Astrocyte (in vitro differentiated cells and primary cell): ENCODE measurements at regions not wholly inside any gene's neighbourhood (a gene's known extent, or its start where the extent isn't known, plus 50 kb on each side); places are given as distances from the start of the nearest gene placed in this dataset.

Source experiments
- DNase-seq: peaks from one replicate; pipeline ENCODE4 v3.0.0-alpha.2; 2010; ENCODE audit warnings: low read depth
- FAIRE-seq: peaks from 2 replicates; lab custom pipeline; 2011; peaks lifted over from hg19 to GRCh38; lab: Jason Lieb, UNC
- H2AFZ ChIP-seq: 2 replicates; pipeline ENCODE4 v1.6.0; 2012; ENCODE audit warnings: low read depth, low read length, inconsistent platforms
- H3K27ac ChIP-seq: 2 replicates; pipeline ENCODE4 v1.5.1; 2011; ENCODE audit warnings: low read depth, low read length, inconsistent platforms
- H3K27me3 ChIP-seq: 2 replicates; pipeline ENCODE4 v1.6.0; 2011; ENCODE audit warnings: low read length, inconsistent platforms; ENCODE audit not compliant: insufficient read depth
- H3K36me3 ChIP-seq: 2 replicates; pipeline ENCODE4 v1.5.1; 2011; ENCODE audit warnings: low read length, inconsistent platforms; ENCODE audit not compliant: insufficient read depth
- H3K4me1 ChIP-seq: 2 replicates; pipeline ENCODE4 v1.5.1; 2011; ENCODE audit warnings: low read length, inconsistent platforms; ENCODE audit not compliant: insufficient read depth
- H3K4me2 ChIP-seq: 2 replicates; pipeline ENCODE4 v1.6.0; 2012; ENCODE audit warnings: low read length, inconsistent platforms
- H3K4me3 ChIP-seq: 2 replicates; pipeline ENCODE4 v1.5.1; 2011; ENCODE audit warnings: low read depth, mild to moderate bottlenecking, low read length, inconsistent platforms; ENCODE audit not compliant: insufficient read depth
- H3K79me2 ChIP-seq: 2 replicates; pipeline ENCODE4 v1.6.0; 2012; ENCODE audit warnings: mild to moderate bottlenecking, low read length, inconsistent platforms; ENCODE audit not compliant: insufficient read depth
- H3K9ac ChIP-seq: 2 replicates; pipeline ENCODE4 v1.6.0; 2012; ENCODE audit warnings: mild to moderate bottlenecking, low read length, inconsistent platforms
- H3K9me3 ChIP-seq: 2 replicates; pipeline ENCODE4 v1.5.1; 2012; ENCODE audit warnings: low read depth, mild to moderate bottlenecking, low read length, inconsistent platforms; ENCODE audit not compliant: insufficient read depth
- H4K20me1 ChIP-seq: 2 replicates; pipeline ENCODE4 v1.6.0; 2012; ENCODE audit warnings: low read length, inconsistent platforms; ENCODE audit not compliant: insufficient read depth
- H3K27ac Mint-ChIP-seq: one replicate; pipeline ENCODE4 v1.8.0; 2021; ENCODE audit warnings: mild to moderate bottlenecking, mixed read lengths; ENCODE audit not compliant: unreplicated experiment
- H3K27me3 Mint-ChIP-seq: one replicate; pipeline ENCODE4 v1.8.0; 2021; ENCODE audit warnings: low read depth, mixed read lengths; ENCODE audit not compliant: unreplicated experiment
- H3K36me3 Mint-ChIP-seq: one replicate; pipeline ENCODE4 v1.8.0; 2021; ENCODE audit warnings: low read depth, mixed read lengths; ENCODE audit not compliant: unreplicated experiment
- H3K4me1 Mint-ChIP-seq: one replicate; pipeline ENCODE4 v1.8.0; 2021; ENCODE audit warnings: low read depth, mixed read lengths; ENCODE audit not compliant: unreplicated experiment
- H3K4me3 Mint-ChIP-seq: one replicate; pipeline ENCODE4 v1.8.0; 2021; ENCODE audit warnings: mild to moderate bottlenecking, moderate library complexity, mixed read lengths; ENCODE audit not compliant: unreplicated experiment
- H3K9me3 Mint-ChIP-seq: one replicate; pipeline ENCODE4 v1.8.0; 2021; ENCODE audit warnings: mild to moderate bottlenecking, mixed read lengths; ENCODE audit not compliant: unreplicated experiment
- EZH2 ChIP-seq: IDR thresholded peaks from 2 replicates; pipeline ENCODE4 v1.6.1; 2012; ENCODE audit warnings: mild to moderate bottlenecking, low read length, inconsistent platforms; ENCODE audit not compliant: insufficient read depth
- TF ChIP-seq, protein P1 (sequence below): IDR thresholded peaks from 2 replicates; pipeline ENCODE4 v1.5.1; 2011; ENCODE audit warnings: low read depth, mild to moderate bottlenecking, inconsistent platforms, low read length, moderate library complexity; ENCODE audit not compliant: insufficient read depth

DNA sequence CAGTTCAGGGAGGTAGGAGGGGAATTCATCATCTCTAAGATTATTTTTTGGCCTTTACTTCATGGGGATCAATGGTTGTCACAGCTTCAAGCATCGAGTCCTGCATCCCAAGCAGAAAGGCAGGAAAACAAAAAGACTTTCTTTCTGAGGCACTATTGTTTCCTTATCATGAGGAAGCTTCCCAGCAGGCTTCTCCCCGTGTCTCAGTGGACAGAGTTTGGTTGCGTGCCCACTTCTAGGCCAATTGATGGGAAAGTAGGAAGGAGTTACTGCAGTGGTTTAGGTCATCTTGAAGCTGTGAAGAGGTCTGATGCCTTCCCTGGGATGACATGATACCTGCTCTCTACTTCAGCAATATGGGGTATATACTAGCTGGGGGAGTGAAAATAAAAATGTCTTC is 175.3 kb upstream of the CDH13 start:
- Histone ChIP-seq H3K4me3 (no peak overlapping the region), H4K20me1 (no peaks in the 10 kb centered on the region), H3K4me2 (no peak overlapping the region), H3K79me2 (no peaks in the 10 kb centered on the region), H3K27ac (no peak overlapping the region), H3K27me3 (peaks cover 9% of the 10 kb centered on the region), H3K36me3 (no peaks in the 10 kb centered on the region), H3K9me3 (no peaks in the 10 kb centered on the region), H2AFZ (no peak overlapping the region), H3K4me1 (no peaks in the 10 kb centered on the region), H3K9ac (no peak overlapping the region)
- FAIRE-seq, result no peak
- Mint-ChIP-seq H3K9me3 (no peaks in the 10 kb centered on the region), H3K27ac (no peak overlapping the region), H3K36me3 (no peaks in the 10 kb centered on the region), H3K4me3 (no peak overlapping the region), H3K4me1 (peaks cover under 1% of the 10 kb centered on the region), H3K27me3 (peaks cover 24% of the 10 kb centered on the region)
- no peak for DNase-seq
- TF ChIP-seq EZH2, result no peak
- TF ChIP-seq, protein P1, sequence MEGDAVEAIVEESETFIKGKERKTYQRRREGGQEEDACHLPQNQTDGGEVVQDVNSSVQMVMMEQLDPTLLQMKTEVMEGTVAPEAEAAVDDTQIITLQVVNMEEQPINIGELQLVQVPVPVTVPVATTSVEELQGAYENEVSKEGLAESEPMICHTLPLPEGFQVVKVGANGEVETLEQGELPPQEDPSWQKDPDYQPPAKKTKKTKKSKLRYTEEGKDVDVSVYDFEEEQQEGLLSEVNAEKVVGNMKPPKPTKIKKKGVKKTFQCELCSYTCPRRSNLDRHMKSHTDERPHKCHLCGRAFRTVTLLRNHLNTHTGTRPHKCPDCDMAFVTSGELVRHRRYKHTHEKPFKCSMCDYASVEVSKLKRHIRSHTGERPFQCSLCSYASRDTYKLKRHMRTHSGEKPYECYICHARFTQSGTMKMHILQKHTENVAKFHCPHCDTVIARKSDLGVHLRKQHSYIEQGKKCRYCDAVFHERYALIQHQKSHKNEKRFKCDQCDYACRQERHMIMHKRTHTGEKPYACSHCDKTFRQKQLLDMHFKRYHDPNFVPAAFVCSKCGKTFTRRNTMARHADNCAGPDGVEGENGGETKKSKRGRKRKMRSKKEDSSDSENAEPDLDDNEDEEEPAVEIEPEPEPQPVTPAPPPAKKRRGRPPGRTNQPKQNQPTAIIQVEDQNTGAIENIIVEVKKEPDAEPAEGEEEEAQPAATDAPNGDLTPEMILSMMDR, result no peak

DNA sequence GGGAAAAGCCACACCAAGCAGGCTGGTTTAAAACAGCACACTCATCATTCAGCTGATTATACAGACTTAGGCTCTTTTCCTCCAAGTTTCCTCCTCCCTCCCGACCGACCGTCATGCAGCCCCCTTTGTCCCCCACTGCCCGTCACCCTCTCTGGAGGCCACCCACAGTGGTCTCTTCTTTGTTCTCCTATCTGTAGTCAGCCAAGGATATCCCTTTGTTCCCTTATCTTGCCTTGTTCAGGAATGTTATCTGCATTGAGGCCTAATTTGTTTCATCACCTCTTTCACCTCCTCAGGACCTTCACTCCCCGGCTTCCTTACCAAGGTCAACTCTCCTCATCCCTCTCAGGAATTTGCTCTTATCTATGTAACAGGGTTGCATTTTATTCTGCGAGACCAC is 186.4 kb upstream of the CDH13 start:
- H3K9ac ChIP-seq, result no peak overlapping the region
- H3K27me3 ChIP-seq, result peaks cover 3% of the 10 kb centered on the region
- no peaks in the 10 kb centered on the region for H3K4me1 ChIP-seq
- no peaks in the 10 kb centered on the region for H3K36me3 ChIP-seq
- H3K4me2 ChIP-seq, result no peak overlapping the region
- no peaks in the 10 kb centered on the region for H3K9me3 ChIP-seq
- no peaks in the 10 kb centered on the region for H3K36me3 Mint-ChIP-seq
- no peaks in the 10 kb centered on the region for H3K9me3 Mint-ChIP-seq
- no peak for FAIRE-seq
- H3K4me3 Mint-ChIP-seq, result no peak overlapping the region
- no peaks in the 10 kb centered on the region for H4K20me1 ChIP-seq
- peaks cover 15% of the 10 kb centered on the region for H3K27me3 Mint-ChIP-seq
- H3K27ac ChIP-seq, result no peak overlapping the region
- no peak for DNase-seq
- TF ChIP-seq EZH2, result no peak
- TF ChIP-seq, protein P1, result no peak
- no peaks in the 10 kb centered on the region for H3K4me1 Mint-ChIP-seq
- H3K27ac Mint-ChIP-seq, result no peak overlapping the region
- H3K4me3 ChIP-seq, result no peak overlapping the region
- no peaks in the 10 kb centered on the region for H3K79me2 ChIP-seq
- no peak overlapping the region for H2AFZ ChIP-seq

DNA sequence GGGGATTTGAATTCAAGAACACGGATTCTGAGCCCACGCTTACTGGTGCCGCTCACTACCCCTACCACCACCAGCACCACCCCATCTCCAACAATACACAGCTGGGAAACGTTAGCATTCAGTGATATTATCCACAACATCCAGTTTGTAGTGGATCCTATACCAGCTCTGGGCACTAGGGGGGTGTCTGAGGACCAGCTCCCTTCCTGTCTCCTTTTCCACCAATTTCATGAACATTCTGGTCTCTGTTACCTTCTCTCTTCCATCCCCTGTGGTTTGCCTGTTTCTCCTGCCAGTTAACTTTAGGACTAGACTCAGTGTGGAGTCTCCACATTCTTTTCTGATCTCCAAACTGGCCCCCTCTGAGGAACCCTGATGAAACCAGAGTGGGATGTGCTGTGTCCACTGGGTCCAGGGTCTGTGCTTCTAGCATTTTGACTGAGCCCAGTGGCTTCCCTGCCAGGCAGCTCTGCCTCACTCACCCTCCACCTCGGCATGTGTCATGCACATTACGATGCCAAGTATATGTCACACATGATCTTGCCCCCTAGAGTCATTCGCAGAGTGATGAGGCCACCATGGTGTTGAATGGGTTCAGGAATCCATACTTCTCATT is 187.0 kb upstream of the CDH13 start:
- Histone ChIP-seq H3K36me3 (no peaks in the 10 kb centered on the region), H3K79me2 (no peaks in the 10 kb centered on the region), H3K9ac (no peak overlapping the region), H3K9me3 (no peaks in the 10 kb centered on the region), H4K20me1 (no peaks in the 10 kb centered on the region), H3K27me3 (peaks cover 3% of the 10 kb centered on the region), H3K4me3 (no peak overlapping the region), H3K4me1 (no peaks in the 10 kb centered on the region), H3K27ac (no peak overlapping the region), H3K4me2 (no peak overlapping the region), H2AFZ (no peak overlapping the region)
- Mint-ChIP-seq H3K4me1 (no peaks in the 10 kb centered on the region), H3K4me3 (no peak overlapping the region), H3K36me3 (no peaks in the 10 kb centered on the region), H3K27me3 (peaks cover 18% of the 10 kb centered on the region), H3K27ac (no peak overlapping the region), H3K9me3 (no peaks in the 10 kb centered on the region)
- FAIRE-seq (no peak), DNase-seq (no peak)
- TF ChIP-seq, protein P1, result peak; percentile 51
- TF ChIP-seq EZH2, result no peak
